Kidney (tissue), 13 donors: ENCODE measurements at regions not wholly inside any gene's neighbourhood (a gene's known extent, or its start where the extent isn't known, plus 50 kb on each side); places are given as distances from the start of the nearest gene placed in this dataset.
A peak's percentile ranks its signal among the peaks of the same experiment; 100 is the strongest.

Experiments
- DNase-seq, 5 donors: peaks; one replicate each; pipeline ENCODE4 v3.0.0-alpha.2; 2013 to 2020
- FAIRE-seq: peaks from 2 replicates; lab custom pipeline; 2012; peaks lifted over from hg19 to GRCh38; lab: Jason Lieb, UNC
- H3K27ac ChIP-seq, 2 donors: one replicate each; pipeline ENCODE4 v1.7.0; 2013; ENCODE audit warnings: low read depth in 2 of 2, low read length in 2 of 2, inconsistent platforms in 1 of 2
- H3K27me3 ChIP-seq: one replicate; pipeline ENCODE4 v1.7.1; 2013; ENCODE audit warnings: low read length, inconsistent platforms; ENCODE audit not compliant: control insufficient read depth, insufficient read depth
- H3K36me3 ChIP-seq, 3 donors: one replicate each; pipeline versions ENCODE4 v1.7.0 to v1.7.1; 2013; ENCODE audit warnings: low read length in 3 of 3, control low read depth in 1 of 3, inconsistent platforms in 1 of 3; ENCODE audit not compliant: insufficient read depth in 3 of 3, control insufficient read depth in 2 of 3
- H3K4me1 ChIP-seq, 3 donors: one replicate each; pipeline versions ENCODE4 v1.7.0 to v1.7.1; 2013; ENCODE audit warnings: low read length in 3 of 3, inconsistent platforms in 1 of 3, low read depth in 1 of 3; ENCODE audit not compliant: control insufficient read depth in 2 of 3, insufficient read depth in 2 of 3
- H3K4me3 ChIP-seq, 3 donors: one replicate each; pipeline versions ENCODE4 v1.7.0 to v1.8.1; 2013; ENCODE audit warnings: low read length in 3 of 3, control low read depth in 1 of 3, inconsistent platforms in 1 of 3
- H3K9ac ChIP-seq, 3 donors: one replicate each; pipeline versions ENCODE4 v1.7.0 to v1.7.1; 2013; ENCODE audit warnings: low read length in 3 of 3, control low read depth in 1 of 3, inconsistent platforms in 1 of 3
- H3K9me3 ChIP-seq, 3 donors: one replicate each; pipeline versions ENCODE4 v1.7.0 to v1.7.1; 2013; ENCODE audit warnings: low read length in 3 of 3, control low read depth in 1 of 3, inconsistent platforms in 1 of 3; ENCODE audit not compliant: control insufficient read depth in 2 of 3, insufficient read depth in 1 of 3
- CTCF ChIP-seq: IDR thresholded peaks from 3 replicates; pipeline ENCODE4 v1.5.1; 2012; ENCODE audit warnings: mild to moderate bottlenecking, moderate library complexity, borderline replicate concordance; ENCODE audit not compliant: insufficient read depth; ENCODE audit errors: extremely low read depth
- intact Hi-C: fragments of 100-400 bp; cut with DNase I; formaldehyde crosslinking; loops from one replicate; pipeline ENCODE4 v1.11.1; 2022
- donor health status: control.
- donor health status: control.
- donor health status: control.
- donor health status: control.
- donor health status: control.
- donor health status: DM: yes; HTN: yes; CAD: no.
- donor health status: Normal renal cell carcinoma (clear cell type).

- Histone ChIP-seq H3K27ac (no peak overlapping the region), H3K9ac (no peak overlapping the region), H3K4me1 (no peaks in the 10 kb centered on the region), H3K9me3 (no peaks in the 10 kb centered on the region), H3K36me3 (no peaks in the 10 kb centered on the region), H3K4me3 (no peak overlapping the region), H3K27me3 (no peaks in the 10 kb centered on the region)
- FAIRE-seq (no peak), DNase-seq (no peak)
- intact Hi-C loops = no loop called here
- TF ChIP-seq CTCF = no peak
Observed at GRCh38 chr11:23954730-23955129, 542.1 kb upstream of the LUZP2 start.

GRCh38 chr11:23956586-23956985 is 540.3 kb upstream of the LUZP2 start:
- H3K4me1 ChIP-seq = no peaks in the 10 kb centered on the region
- DNase-seq = no peak
- H3K4me3 ChIP-seq = no peak overlapping the region
- TF ChIP-seq CTCF = no peak
- H3K27me3 ChIP-seq = no peaks in the 10 kb centered on the region
- H3K27ac ChIP-seq = no peak overlapping the region
- no peak for FAIRE-seq
- no peak overlapping the region for H3K9ac ChIP-seq
- intact Hi-C loops = no loop called here
- H3K36me3 ChIP-seq = no peaks in the 10 kb centered on the region
- no peaks in the 10 kb centered on the region for H3K9me3 ChIP-seq

- Histone ChIP-seq H3K4me1 (no peaks in the 10 kb centered on the region), H3K36me3 (no peaks in the 10 kb centered on the region), H3K9me3 (no peaks in the 10 kb centered on the region), H3K27ac (no peak overlapping the region), H3K4me3 (no peak overlapping the region), H3K27me3 (no peaks in the 10 kb centered on the region), H3K9ac (no peak overlapping the region)
- no peak for TF ChIP-seq CTCF
- no peak for DNase-seq
- intact Hi-C loops = no loop called here
- FAIRE-seq = no peak
Observed at GRCh38 chr11:23957314-23957713, 539.5 kb upstream of the LUZP2 start.

- DNase-seq (peak in 1 of 5 donors; percentile 8), FAIRE-seq (no peak)
- intact Hi-C loops = no loop called here
- no peak for TF ChIP-seq CTCF
- Histone ChIP-seq H3K27me3 (no peaks in the 10 kb centered on the region), H3K4me1 (no peaks in the 10 kb centered on the region), H3K9ac (no peak overlapping the region), H3K4me3 (no peak overlapping the region), H3K36me3 (no peaks in the 10 kb centered on the region), H3K9me3 (no peaks in the 10 kb centered on the region), H3K27ac (no peak overlapping the region)
Observed at GRCh38 chr11:23959462-23959861, 537.4 kb upstream of the LUZP2 start.
